Motor neuron (in vitro differentiated cells): ENCODE measurements at regions not wholly inside any gene's neighbourhood (a gene's known extent, or its start where the extent isn't known, plus 50 kb on each side); places are given as distances from the start of the nearest gene placed in this dataset.

Source experiments
- ATAC-seq, 8 experiments: fragments of 200-7000 bp; cut with Tn5 transposase; replicated peaks in 6 of 8; 2 replicates each; pipeline ENCODE4 v1.8.0; 2021; ENCODE audit warnings: mild to moderate bottlenecking in 8 of 8, moderate library complexity in 8 of 8
- H3K27ac ChIP-seq, 2 donors: fragments of 250-450 bp; sonication (Bioruptor Pico); 2 replicates each; pipeline ENCODE4 v1.9.0; 2021; ENCODE audit warnings: antibody characterized with exemption in 2 of 2, mild to moderate bottlenecking in 2 of 2, moderate library complexity in 1 of 2
- H3K4me1 ChIP-seq, 2 donors: fragments of 250-450 bp; sonication (Bioruptor Pico); replicated peaks in 1 of 2; 2 replicates each; pipeline ENCODE4 v1.6.1; 2021; ENCODE audit warnings: antibody characterized with exemption in 2 of 2, mild to moderate bottlenecking in 2 of 2, moderate library complexity in 1 of 2
- H3K4me3 ChIP-seq, 5 donors: fragments of 250-450 bp; sonication (Bioruptor Pico); 2 replicates each; pipeline ENCODE4 v1.9.0; 2021; ENCODE audit warnings: antibody characterized with exemption in 5 of 5, mild to moderate bottlenecking in 5 of 5, moderate library complexity in 4 of 5
- WGBS, 10 experiments: fragments of 450-650 bp; shearing (Covaris generic); methylation state at CpG; one replicate each; pipeline ENCODE4 v1.0.0; 2022; 5-methylcytosine and 5-hydroxymethylcytosine counted together
- in situ Hi-C, 9 experiments: fragments of 400-800 bp; cut with MboI; loops; one replicate each; pipeline ENCODE4 v1.15.0; 2021; ENCODE audit warnings: low sequenced_read_pairs in 9 of 9, low pct_unique_long_range_greater_than_20kb in 2 of 9; ENCODE audit not compliant: unreplicated experiment in 9 of 9

- Histone ChIP-seq H3K4me3 (no peak overlapping the region), H3K4me1 (peaks cover 11% of the 10 kb centered on the region in 2 donors), H3K27ac (peak overlapping the region in 1 of 2 donors; percentile 37)
- ATAC-seq = no peak
- in situ Hi-C loops = no loop called here
- WGBS, 10 experiments = 42 to 100% (median 88%) methylated on average over 2 to 7 of the region's 7 CpGs
Observed at GRCh38 chr2:7450833-7451190, 533.6 kb downstream of the RNF144A start.

DNA sequence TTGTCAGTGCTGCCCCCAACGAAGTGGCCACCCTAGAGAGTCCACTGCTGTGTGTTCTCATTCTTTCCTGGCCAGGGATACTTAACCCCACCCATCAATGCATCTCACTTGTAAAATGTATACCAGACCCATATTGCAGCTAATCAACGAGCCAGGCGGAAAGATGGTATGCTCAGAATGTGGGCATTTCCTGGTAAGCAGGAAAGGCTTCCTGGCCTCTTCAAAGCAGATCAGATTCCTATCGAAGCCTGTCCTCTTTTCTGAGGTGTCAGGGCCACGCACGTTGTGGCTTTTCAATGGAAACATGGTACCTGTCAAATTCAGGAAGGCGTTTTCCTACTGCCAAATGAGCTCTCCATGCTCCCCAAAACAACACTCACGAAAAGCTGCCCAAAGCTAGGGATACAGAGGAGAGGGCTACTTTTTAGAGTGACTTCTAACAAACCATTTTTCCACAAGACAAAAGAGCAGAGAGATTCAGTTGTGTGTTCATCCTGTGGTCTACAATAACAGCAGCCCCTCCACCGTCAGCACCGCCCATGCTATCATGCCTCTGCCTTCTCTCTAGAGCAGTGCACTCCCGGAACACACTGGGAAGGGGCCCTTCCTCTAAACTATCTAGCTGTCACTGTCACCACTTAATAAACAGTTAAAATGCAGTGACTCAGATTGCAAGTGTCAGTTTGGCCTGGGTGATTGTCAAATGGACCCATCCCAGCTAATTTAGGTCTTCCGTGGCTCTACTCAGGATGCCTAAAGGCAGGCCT lies 535.1 kb downstream of the RNF144A start:
- WGBS, 10 experiments = 37 to 90% (median 63%) methylated on average over 1 to 10 of the region's 12 CpGs; no CpG with 5 or more reads in 2 of the 10 experiments
- in situ Hi-C loops = no loop called here
- Histone ChIP-seq H3K4me3 (no peak overlapping the region), H3K27ac (no peak overlapping the region), H3K4me1 (peaks cover 11% of the 10 kb centered on the region in 2 donors)
- no peak for ATAC-seq

DNA sequence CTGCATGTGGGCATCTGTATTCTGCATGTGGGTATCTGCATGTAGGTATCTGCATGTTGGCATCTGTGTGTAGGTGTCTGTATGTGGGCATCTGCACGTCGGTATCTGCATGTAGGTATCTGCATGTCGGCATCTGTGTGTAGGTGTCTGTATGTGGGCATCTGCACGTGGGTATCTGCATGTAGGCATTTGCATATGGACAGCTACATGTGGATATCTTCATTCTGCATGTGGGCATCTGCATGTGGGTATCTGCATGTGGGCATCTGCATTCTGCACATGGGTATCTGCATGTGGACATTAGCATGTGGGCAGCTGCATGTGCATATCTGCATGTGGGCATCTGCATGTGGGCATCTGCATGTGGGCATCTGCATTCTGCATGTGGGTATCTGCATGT lies 537.4 kb downstream of the RNF144A start:
- in situ Hi-C loops = no loop called here
- 83 to 100% (median 92%) methylated on average over 1 to 3 of the region's 4 CpGs; no CpG with 5 or more reads in 7 of the 10 experiments for WGBS, 10 experiments
- no peak overlapping the region for H3K4me3 ChIP-seq
- H3K4me1 ChIP-seq = peaks cover 11% of the 10 kb centered on the region in 2 donors
- ATAC-seq = no peak
- no peak overlapping the region for H3K27ac ChIP-seq

DNA sequence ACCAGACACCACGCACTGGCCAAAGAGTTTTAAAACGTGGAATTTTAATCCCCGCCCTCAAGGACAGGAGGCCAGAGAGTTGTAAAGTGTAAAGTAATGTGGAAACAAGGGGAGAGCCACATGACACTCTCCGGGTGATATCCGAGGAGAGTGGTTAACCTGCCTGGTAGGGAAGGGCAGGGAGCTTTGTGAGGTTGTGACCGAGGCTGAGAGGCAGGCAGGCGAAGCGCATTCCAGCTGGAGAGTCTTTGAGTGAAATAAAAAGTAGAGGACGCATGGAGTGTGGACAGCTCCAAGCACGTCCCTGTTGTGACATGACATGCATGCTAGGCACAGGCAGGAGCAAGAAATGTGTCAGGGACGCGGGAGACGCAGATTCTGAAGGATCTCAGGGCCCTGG lies 539.5 kb downstream of the RNF144A start:
- H3K27ac ChIP-seq = no peak overlapping the region
- H3K4me1 ChIP-seq = no peaks in the 10 kb centered on the region
- peak in 1 of 8 experiments; percentile 27 for ATAC-seq
- in situ Hi-C loops = no loop called here
- WGBS, 10 experiments = 42 to 95% (median 60%) methylated on average over 2 to 8 of the region's 13 CpGs; no CpG with 5 or more reads in 4 of the 10 experiments
- no peak overlapping the region for H3K4me3 ChIP-seq

GRCh38 chr2:7458066-7458465 lies 540.9 kb downstream of the RNF144A start:
- 35 to 100% (median 84%) methylated on average over 1 to 2 of the region's 2 CpGs for WGBS, 10 experiments
- in situ Hi-C loops = no loop called here
- Histone ChIP-seq H3K4me1 (no peaks in the 10 kb centered on the region), H3K27ac (no peak overlapping the region), H3K4me3 (no peak overlapping the region)
- no peak for ATAC-seq

DNA sequence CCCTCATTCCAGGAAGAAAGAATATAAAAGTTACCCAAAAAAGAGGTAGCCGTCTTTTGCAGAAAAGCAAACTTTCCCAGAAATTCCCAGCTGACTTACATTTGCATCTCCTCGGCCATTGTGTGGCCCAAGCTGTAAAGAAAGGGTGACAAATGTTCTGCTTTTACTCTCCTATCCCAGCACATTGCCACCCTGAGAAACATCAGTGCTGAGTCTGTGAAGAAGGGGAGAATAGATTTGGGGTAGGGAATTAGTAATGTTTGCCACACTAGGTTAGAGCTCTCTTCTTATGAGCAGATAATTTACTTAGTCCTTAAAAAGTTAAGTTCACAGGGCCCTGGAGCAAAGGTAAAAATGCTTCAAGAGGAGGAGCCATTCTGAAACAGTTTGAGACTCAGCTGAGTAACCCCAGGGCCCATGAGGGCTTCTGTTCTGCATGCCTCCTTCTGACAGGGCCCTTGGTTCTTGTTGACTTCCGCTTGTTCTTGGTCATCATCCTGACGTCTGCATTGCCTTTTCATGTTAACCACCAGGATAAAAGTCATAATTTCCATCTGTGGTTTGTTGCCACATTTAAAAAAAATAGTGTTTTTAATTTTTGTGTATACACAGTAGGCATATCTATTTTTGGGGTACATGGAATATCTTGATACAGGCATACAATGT lies 550.7 kb downstream of the RNF144A start:
- no peak for ATAC-seq
- in situ Hi-C loops = no loop called here
- Histone ChIP-seq H3K27ac (no peak overlapping the region), H3K4me1 (peaks cover under 1 to 17% of the 10 kb centered on the region in 2 donors), H3K4me3 (no peak overlapping the region)
- WGBS, 10 experiments = 10 to 93% (median 65%) methylated on average over 2 to 4 of the region's 4 CpGs; no CpG with 5 or more reads in 2 of the 10 experiments

- H3K27ac ChIP-seq = no peak overlapping the region
- H3K4me1 ChIP-seq = peaks cover 5 to 22% of the 10 kb centered on the region in 2 donors
- ATAC-seq = no peak
- no peak overlapping the region for H3K4me3 ChIP-seq
- 4 to 100% (median 73%) methylated on average over 1 to 3 of the region's 3 CpGs for WGBS, 10 experiments
- in situ Hi-C loops = no loop called here
Observed at GRCh38 chr2:7468448-7468828, 551.2 kb downstream of the RNF144A start.

DNA sequence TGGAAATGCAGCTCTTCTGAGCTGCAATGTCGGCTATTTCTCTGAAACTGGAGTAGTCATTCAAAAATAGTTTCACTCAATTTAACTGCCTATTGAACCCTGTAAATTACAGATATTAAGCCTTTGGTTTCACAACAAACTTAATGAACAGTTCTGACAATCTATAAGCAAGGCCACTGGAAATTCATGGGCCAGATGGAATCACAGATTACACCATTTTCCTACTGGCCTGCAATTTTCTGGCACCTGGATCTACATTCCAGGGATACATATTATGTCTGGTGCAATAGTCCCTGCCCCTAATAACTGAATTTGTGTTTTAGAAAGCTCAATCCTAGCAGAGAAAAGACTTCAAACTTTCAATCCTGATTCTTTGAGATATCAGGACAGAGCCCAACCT lies 551.7 kb downstream of the RNF144A start:
- no peak overlapping the region for H3K27ac ChIP-seq
- 50 to 100% (median 85%) methylated on average over 1 of the region's 1 CpG; no CpG with 5 or more reads in 4 of the 10 experiments for WGBS, 10 experiments
- in situ Hi-C loops = no loop called here
- no peak overlapping the region for H3K4me3 ChIP-seq
- peaks cover 6 to 24% of the 10 kb centered on the region in 2 donors for H3K4me1 ChIP-seq
- ATAC-seq = no peak

DNA sequence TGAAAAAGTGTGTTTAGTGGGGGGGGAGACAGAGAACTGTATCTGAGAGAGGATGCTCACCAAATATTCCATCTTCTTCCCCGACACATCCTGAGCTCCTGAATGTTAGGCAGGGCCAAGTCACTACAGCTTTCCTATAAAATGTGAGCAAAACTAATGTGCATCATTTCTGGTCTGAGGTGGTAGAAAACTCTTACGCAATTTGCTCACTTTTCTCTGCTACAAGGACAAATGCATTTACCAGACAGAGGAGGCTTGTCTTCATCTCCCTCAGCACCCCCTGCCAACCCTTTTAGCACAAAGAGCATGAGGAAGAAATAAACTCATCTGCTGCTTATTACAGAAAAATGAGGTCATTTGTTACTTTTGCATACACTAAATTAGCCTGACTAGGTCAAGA lies 554.0 kb downstream of the RNF144A start:
- no peak for ATAC-seq
- Histone ChIP-seq H3K4me3 (no peak overlapping the region), H3K27ac (no peak overlapping the region), H3K4me1 (peaks cover 6 to 24% of the 10 kb centered on the region in 2 donors)
- in situ Hi-C loops = no loop called here
- 40 to 100% (median 89%) methylated on average over 1 to 2 of the region's 2 CpGs; no CpG with 5 or more reads in 2 of the 10 experiments for WGBS, 10 experiments

DNA sequence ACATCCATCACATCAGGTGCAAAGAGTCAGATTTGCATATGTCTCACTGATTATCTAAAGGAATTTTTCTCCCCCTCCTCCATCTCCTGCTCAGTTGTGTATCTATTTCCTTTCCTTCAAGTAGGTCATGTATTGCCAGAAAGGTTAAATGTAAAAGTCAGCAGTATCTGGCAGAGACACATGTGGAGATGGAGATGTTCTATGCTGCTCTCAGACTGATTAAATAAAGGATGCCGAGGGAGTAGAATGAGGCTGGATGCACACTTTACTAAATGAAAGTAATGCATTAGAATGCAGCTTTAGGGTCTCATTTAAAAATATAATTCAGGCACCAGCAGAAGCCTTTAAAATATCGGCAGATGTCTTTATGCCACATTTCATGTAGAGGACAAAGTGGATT lies 555.3 kb downstream of the RNF144A start:
- peaks cover 6 to 24% of the 10 kb centered on the region in 2 donors for H3K4me1 ChIP-seq
- 51 to 100% (median 63%) methylated on average over 1 to 2 of the region's 2 CpGs for WGBS, 10 experiments
- in situ Hi-C loops = no loop called here
- no peak overlapping the region for H3K27ac ChIP-seq
- H3K4me3 ChIP-seq = no peak overlapping the region
- ATAC-seq = peak in 3 of 8 experiments; percentile 18 to 63 (median 54)

- in situ Hi-C loops = no loop called here
- H3K4me3 ChIP-seq = no peak overlapping the region
- H3K27ac ChIP-seq = no peak overlapping the region
- 46 to 86% (median 76%) methylated on average over 2 to 7 of the region's 7 CpGs for WGBS, 10 experiments
- no peak for ATAC-seq
- peaks cover 6 to 24% of the 10 kb centered on the region in 2 donors for H3K4me1 ChIP-seq
Observed at GRCh38 chr2:7473135-7473771, 556.0 kb downstream of the RNF144A start.

GRCh38 chr2:7476371-7476770 lies 559.2 kb downstream of the RNF144A start:
- in situ Hi-C loops = no loop called here
- peaks cover 6 to 12% of the 10 kb centered on the region in 2 donors for H3K4me1 ChIP-seq

DNA sequence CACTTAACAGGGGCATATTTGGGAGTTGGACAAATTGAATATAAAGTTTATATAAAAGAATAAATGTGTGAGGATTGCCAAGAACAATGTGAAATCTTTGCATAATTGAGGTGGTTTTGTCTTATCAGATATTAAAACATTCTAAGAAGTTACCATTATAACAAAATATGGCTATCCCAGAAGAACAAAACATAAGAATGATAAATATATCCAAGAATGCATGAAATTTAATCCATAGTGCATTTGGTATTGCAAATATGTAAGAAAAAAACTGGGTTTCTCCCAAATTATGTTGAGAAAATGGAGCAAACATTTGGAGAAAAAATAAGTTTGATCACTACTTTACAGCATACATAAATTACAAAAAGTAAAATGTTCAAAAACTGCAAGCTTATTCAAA lies 562.4 kb downstream of the RNF144A start:
- in situ Hi-C loops = no loop called here
- Histone ChIP-seq H3K4me1 (no peaks in the 10 kb centered on the region), H3K4me3 (no peak overlapping the region), H3K27ac (no peak overlapping the region)
- ATAC-seq = no peak

More at GRCh38 chr2:7476371-7476770, 559.2 kb downstream of the RNF144A start:
- Histone ChIP-seq H3K27ac (no peak overlapping the region), H3K4me3 (no peak overlapping the region)
- no peak for ATAC-seq
